ENCODE measurements at regions not wholly inside any gene's neighbourhood (a gene's known extent, or its start where the extent isn't known, plus 50 kb on each side); places are given as distances from the start of the nearest gene placed in this dataset.

DNA sequence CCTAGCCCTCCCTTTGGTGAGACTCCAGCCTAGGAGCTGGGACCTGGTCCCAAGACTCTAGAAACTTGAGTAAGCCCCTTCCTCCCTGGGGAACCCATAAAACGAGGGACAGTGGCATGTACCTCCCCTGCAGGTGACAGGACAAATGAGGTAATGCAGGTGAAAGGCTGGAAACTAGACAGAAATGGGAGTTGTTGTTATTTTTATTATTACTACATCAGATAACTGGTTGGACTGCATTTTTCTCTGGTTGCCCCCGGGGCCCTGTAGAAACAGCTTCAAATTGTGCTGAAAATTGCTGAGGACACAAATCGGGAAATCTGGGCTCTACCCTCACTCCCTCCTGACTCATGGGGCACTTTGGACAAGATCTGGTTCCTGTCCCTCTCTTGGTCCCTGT is 132.3 kb upstream of the WNT4 start:
- TF ChIP-seq EP300 (IDR thresholded peaks at IDR 0.05; ENCODE audit: borderline replicate concordance), result no peak
- TF ChIP-seq TAF1 (IDR thresholded peaks at IDR 0.05; ENCODE audit: low read depth), result no peak
- no peak for TF ChIP-seq CEBPB (IDR thresholded peaks at IDR 0.05)
- TF ChIP-seq REST (IDR thresholded peaks at IDR 0.05; ENCODE audit: low read depth), result no peak
- TF ChIP-seq RAD21 (IDR thresholded peaks at IDR 0.05; ENCODE audit: low read depth), result no peak
- no peak for TF ChIP-seq FOXM1 (IDR thresholded peaks at IDR 0.05; ENCODE audit: borderline replicate concordance, low read depth)
- TF ChIP-seq MAX (IDR thresholded peaks at IDR 0.05), result no peak
- no peak for TF ChIP-seq EGR1 (IDR thresholded peaks at IDR 0.05)

Data from Ishikawa (cell line).